GM23338 (cell line): ENCODE measurements at regions not wholly inside any gene's neighbourhood (a gene's known extent, or its start where the extent isn't known, plus 50 kb on each side); places are given as distances from the start of the nearest gene placed in this dataset.

Source experiments
- ATAC-seq: fragments of 200-7000 bp; cut with Tn5 transposase; 3 replicates; pipeline ENCODE4 v1.9.1; 2020
- DNase-seq: peaks from one replicate; pipeline ENCODE4 v3.0.0-alpha.2; 2015; ENCODE audit warnings: low spot score
- H2AFZ ChIP-seq: fragments of 200-600 bp; sonication (generic); 2 replicates; pipeline ENCODE4 v1.8.0; 2016; ENCODE audit warnings: antibody characterized with exemption, mild to moderate bottlenecking, moderate library complexity
- H3F3A ChIP-seq: fragments of 200-600 bp; sonication (generic); replicated peaks from 2 replicates; pipeline ENCODE4 v1.8.0; 2017; ENCODE audit warnings: antibody characterized with exemption, mixed run types, low read depth
- H3K27ac ChIP-seq: fragments of 200-600 bp; sonication (generic); 2 replicates; pipeline ENCODE4 v1.6.1; 2016; ENCODE audit warnings: low read depth
- H3K27me3 ChIP-seq: fragments of 200-600 bp; sonication (generic); 2 replicates; pipeline ENCODE4 v1.8.0; 2016; ENCODE audit warnings: mild to moderate bottlenecking, mixed run types, moderate library complexity; ENCODE audit not compliant: insufficient read depth
- H3K36me3 ChIP-seq: fragments of 200-600 bp; sonication (generic); 2 replicates; pipeline ENCODE4 v1.8.0; 2016; ENCODE audit warnings: mild to moderate bottlenecking; ENCODE audit not compliant: insufficient read depth
- H3K4me1 ChIP-seq: fragments of 200-600 bp; sonication (generic); 2 replicates; pipeline ENCODE4 v1.8.0; 2016; ENCODE audit warnings: mild to moderate bottlenecking, moderate library complexity; ENCODE audit not compliant: insufficient read depth
- H3K4me2 ChIP-seq: fragments of 200-600 bp; sonication (generic); 2 replicates; pipeline ENCODE4 v1.7.1; 2017; ENCODE audit warnings: mixed run types
- H3K4me3 ChIP-seq: fragments of 200-600 bp; sonication (generic); 2 replicates; pipeline ENCODE4 v1.6.1; 2016; ENCODE audit warnings: mixed run types
- H3K79me2 ChIP-seq: fragments of 200-600 bp; sonication (generic); replicated peaks from 2 replicates; pipeline ENCODE4 v1.8.0; 2017; ENCODE audit warnings: mild to moderate bottlenecking; ENCODE audit not compliant: insufficient read depth
- H3K9me2 ChIP-seq: fragments of 200-600 bp; sonication (generic); 2 replicates; pipeline ENCODE4 v1.8.0; 2017; ENCODE audit not compliant: insufficient read depth
- H4K20me1 ChIP-seq: fragments of 200-600 bp; sonication (generic); replicated peaks from 2 replicates; pipeline ENCODE4 v1.8.0; 2017; ENCODE audit warnings: mild to moderate bottlenecking; ENCODE audit not compliant: insufficient read depth
- H3K27ac Mint-ChIP-seq: 2 replicates; pipeline ENCODE4 v1.8.0; 2020; ENCODE audit warnings: inconsistent platforms, mild to moderate bottlenecking, moderate library complexity, mixed read lengths
- H3K27me3 Mint-ChIP-seq: 3 replicates; pipeline ENCODE4 v1.8.0; 2022; ENCODE audit warnings: low read depth, mild to moderate bottlenecking, moderate library complexity, mixed read lengths, inconsistent platforms; ENCODE audit not compliant: insufficient read depth, poor library complexity
- H3K36me3 Mint-ChIP-seq: 3 replicates; pipeline ENCODE4 v1.8.0; 2021; ENCODE audit warnings: low read depth, mild to moderate bottlenecking, inconsistent platforms, moderate library complexity, mixed read lengths
- H3K4me1 Mint-ChIP-seq: 3 replicates; pipeline ENCODE4 v1.8.0; 2020; ENCODE audit warnings: mild to moderate bottlenecking, inconsistent platforms, mixed read lengths
- H3K4me3 Mint-ChIP-seq: 3 replicates; pipeline ENCODE4 v1.8.0; 2021; ENCODE audit warnings: moderate library complexity, mild to moderate bottlenecking, inconsistent platforms, mixed read lengths
- H3K9me3 Mint-ChIP-seq: 3 replicates; pipeline ENCODE4 v1.8.0; 2020; ENCODE audit warnings: moderate library complexity, mild to moderate bottlenecking, inconsistent platforms, mixed read lengths
- CREB1 ChIP-seq: fragments of 250-450 bp; sonication (Bioruptor Pico); IDR thresholded peaks from 2 replicates; pipeline ENCODE4 v1.5.0; 2020; ENCODE audit warnings: low read depth, mild to moderate bottlenecking, moderate library complexity
- CTCF ChIP-seq, 2 experiments: fragments of 200-600 bp in 1 of 2; sonication (generic) in 1 of 2; conservative IDR thresholded peaks; 2 replicates each; pipeline versions ENCODE4 v1.5.1 to v1.6.1; 2016 to 2017; ENCODE audit warnings: antibody characterized with exemption in 2 of 2, low read depth in 2 of 2, mild to moderate bottlenecking in 2 of 2, moderate library complexity in 1 of 2
- EZH2 ChIP-seq: fragments of 200-600 bp; sonication (generic); IDR thresholded peaks from one replicate; pipeline ENCODE4 v1.8.0; 2017; ENCODE audit warnings: antibody characterized with exemption, mild to moderate bottlenecking, low read depth; ENCODE audit not compliant: unreplicated experiment
- EZH2phosphoT487 ChIP-seq: fragments of 200-600 bp; sonication (generic); IDR thresholded peaks from one replicate; pipeline ENCODE4 v1.8.1; 2018; ENCODE audit warnings: antibody characterized with exemption; ENCODE audit not compliant: unreplicated experiment
- POLR2AphosphoS5 ChIP-seq: IDR thresholded peaks from 2 replicates; pipeline ENCODE4 v1.6.1; 2016; ENCODE audit warnings: antibody characterized with exemption, low read depth
- REST ChIP-seq: IDR thresholded peaks from one replicate; pipeline ENCODE4 v1.6.1; 2018; ENCODE audit warnings: antibody characterized with exemption; ENCODE audit not compliant: unreplicated experiment
- ZNF114 ChIP-seq: fragments of 250-450 bp; sonication (Bioruptor Pico); IDR thresholded peaks from 2 replicates; pipeline ENCODE4 v1.5.0; 2020; ENCODE audit warnings: mild to moderate bottlenecking, moderate library complexity
- ZNF331 ChIP-seq: fragments of 250-450 bp; sonication (Bioruptor Pico); IDR thresholded peaks from 2 replicates; pipeline ENCODE4 v1.5.0; 2020; ENCODE audit warnings: low read depth, mild to moderate bottlenecking, moderate library complexity
- ZNF462 ChIP-seq: fragments of 250-450 bp; sonication (Bioruptor Pico); IDR thresholded peaks from 2 replicates; pipeline ENCODE4 v1.5.0; 2020; ENCODE audit warnings: mild to moderate bottlenecking, moderate library complexity

- Mint-ChIP-seq H3K27me3 (peaks cover 14% of the 10 kb centered on the region), H3K4me3 (no peak overlapping the region), H3K9me3 (no peaks in the 10 kb centered on the region; the same call in 1 of the 3 replicates), H3K4me1 (peaks cover 5% of the 10 kb centered on the region; the same call in 2 of the 3 replicates), H3K27ac (no peak overlapping the region), H3K36me3 (no peaks in the 10 kb centered on the region; the same call in 2 of the 3 replicates)
- no peak overlapping the region for H3K4me2 ChIP-seq
- H3K4me3 ChIP-seq = no peak overlapping the region
- H3K4me1 ChIP-seq = no peaks in the 10 kb centered on the region
- no peaks in the 10 kb centered on the region for H3K36me3 ChIP-seq
- no peak for TF ChIP-seq ZNF331 (CRISPR knock-in tag)
- TF ChIP-seq CTCF (conservative IDR thresholded peaks at IDR 0.05; ENCODE audit: low read depth in 2 of 2) = no peak
- TF ChIP-seq EZH2 = no peak
- no peak for TF ChIP-seq REST
- TF ChIP-seq ZNF462 = no peak
- TF ChIP-seq POLR2AphosphoS5 = no peak
- no peak for TF ChIP-seq EZH2phosphoT487
- no peak for TF ChIP-seq CREB1 (CRISPR knock-in tag)
- no peak for TF ChIP-seq ZNF114 (CRISPR knock-in tag)
- H4K20me1 ChIP-seq = no peaks in the 10 kb centered on the region
- DNase-seq (no peak), ATAC-seq (no peak)
- H3K27ac ChIP-seq = no peak overlapping the region
- H3F3A ChIP-seq = no peaks in the 10 kb centered on the region
- no peak overlapping the region for H2AFZ ChIP-seq
- no peaks in the 10 kb centered on the region for H3K79me2 ChIP-seq
- no peaks in the 10 kb centered on the region for H3K9me2 ChIP-seq
- no peaks in the 10 kb centered on the region for H3K27me3 ChIP-seq
These were observed 107.0 kb downstream of the CPZ start for GRCh38 chr4:8699479-8700145.
